Activated naive CD8-positive, alpha-beta T cell treated with anti-CD3 and anti-CD28 coated beads, Interleukin-2, amount 10 ng/mL, durations not matched to agents 7 days and 5 days (primary cell): ENCODE measurements at regions not wholly inside any gene's neighbourhood (a gene's known extent, or its start where the extent isn't known, plus 50 kb on each side); places are given as distances from the start of the nearest gene placed in this dataset.
"Not testable (repeated sequence)": the region's sequence is repeated elsewhere in the genome, so short reads cannot be mapped to it uniquely, and the experiment has no call there.

ENCODE experiments used
- ATAC-seq: fragments of 150-1000 bp; cut with Tn5 transposase; one replicate; pipeline ENCODE4 v1.10.0; 2021; ENCODE audit warnings: low read depth, moderate library complexity
- POLR2A ChIA-PET: fragments of 350-600 bp; sonication (Branson Sonifier 250); formaldehyde crosslinking; loops from one replicate; lab custom pipeline; 2021; ENCODE audit warnings: antibody characterized with exemption; lab: Charles Lee
- DNase-seq: peaks from one replicate; pipeline ENCODE4 v3.0.0; 2021
- H3K27ac Mint-ChIP-seq: one replicate; pipeline ENCODE4 v1.8.0; 2022; ENCODE audit warnings: mild to moderate bottlenecking, mixed read lengths
- H3K27me3 Mint-ChIP-seq: one replicate; pipeline ENCODE4 v1.8.0; 2022; ENCODE audit warnings: mild to moderate bottlenecking, moderate library complexity, mixed read lengths
- H3K36me3 Mint-ChIP-seq: one replicate; pipeline ENCODE4 v1.8.0; 2021; ENCODE audit warnings: mild to moderate bottlenecking, mixed read lengths
- H3K4me1 Mint-ChIP-seq: one replicate; pipeline ENCODE4 v1.8.0; 2021; ENCODE audit warnings: mixed read lengths
- H3K4me3 Mint-ChIP-seq: one replicate; pipeline ENCODE4 v1.8.0; 2022; ENCODE audit warnings: mild to moderate bottlenecking, moderate library complexity, mixed read lengths
- H3K9me3 Mint-ChIP-seq: one replicate; pipeline ENCODE4 v1.8.0; 2021; ENCODE audit warnings: mixed read lengths

DNA sequence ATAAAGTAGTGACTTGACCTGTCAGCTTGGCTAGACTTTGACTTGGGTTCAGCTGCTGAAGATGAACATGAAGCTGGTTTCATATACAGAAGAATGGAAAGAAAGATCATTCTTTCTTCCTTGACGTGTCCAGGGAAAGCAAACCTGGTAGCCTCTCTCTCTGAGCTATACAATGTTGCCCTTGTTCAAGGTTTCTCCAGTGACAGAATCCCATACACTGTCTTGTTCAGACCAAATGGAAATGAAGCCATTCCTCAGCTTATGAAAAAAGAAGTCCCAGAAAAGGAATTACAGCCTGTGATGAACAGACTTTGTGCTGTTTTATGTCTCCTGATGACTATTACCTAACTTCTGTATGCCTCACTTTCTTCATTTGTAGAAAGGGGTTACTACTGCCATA is 349.8 kb upstream of the KLF4 start:
- Mint-ChIP-seq H3K4me1 (no peaks in the 10 kb centered on the region), H3K27me3 (peaks cover 1% of the 10 kb centered on the region), H3K9me3 (peaks cover 3% of the 10 kb centered on the region), H3K4me3 (no peak overlapping the region), H3K36me3 (no peaks in the 10 kb centered on the region), H3K27ac (no peak overlapping the region)
- POLR2A ChIA-PET: no interaction called here
- ATAC-seq (no peak), DNase-seq (no peak)

DNA sequence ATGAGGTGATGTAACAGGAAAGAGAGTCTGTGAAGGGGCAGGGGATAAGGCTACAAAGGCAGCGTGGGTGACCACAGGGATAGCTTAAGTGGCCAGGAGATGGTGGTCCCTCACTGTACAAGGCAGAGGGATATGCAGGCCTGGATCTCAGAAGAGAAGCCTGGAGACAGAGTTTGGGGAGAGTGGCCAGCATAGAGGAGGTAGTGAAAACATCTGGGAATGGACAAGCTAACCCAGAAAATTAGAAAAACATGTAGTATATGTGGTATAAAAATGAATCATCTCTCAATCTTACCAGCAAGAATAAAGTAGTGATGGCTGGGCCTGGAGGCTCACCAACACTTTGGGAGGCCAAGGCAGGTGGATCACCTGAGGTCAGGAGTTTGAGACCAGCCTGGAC is 349.2 kb upstream of the KLF4 start:
- H3K27ac Mint-ChIP-seq: no peak overlapping the region

DNA sequence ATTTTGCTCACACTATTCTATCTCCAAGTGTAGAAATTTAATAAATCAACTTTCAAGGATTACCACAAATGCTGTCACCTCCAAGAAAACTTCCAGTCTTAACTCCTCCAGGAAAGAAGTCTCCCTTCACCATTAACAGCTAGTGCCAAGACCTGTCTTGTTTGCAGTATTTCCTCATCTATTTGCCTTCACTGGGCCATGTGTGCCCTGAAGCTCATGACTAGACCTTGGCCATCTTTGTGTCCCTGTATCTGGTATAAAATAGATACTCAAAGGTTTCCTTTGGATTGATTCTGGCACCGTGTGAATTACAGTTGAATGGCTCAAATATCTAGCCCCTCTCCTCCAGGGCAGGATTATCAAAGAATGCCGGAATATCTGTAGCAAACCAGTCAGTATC is 346.7 kb upstream of the KLF4 start:
- no peak for ATAC-seq
- H3K9me3 Mint-ChIP-seq: peaks cover 3% of the 10 kb centered on the region
- peaks cover 1% of the 10 kb centered on the region for H3K27me3 Mint-ChIP-seq
- no peaks in the 10 kb centered on the region for H3K4me1 Mint-ChIP-seq
- DNase-seq: no peak
- POLR2A ChIA-PET: no interaction called here
- no peak overlapping the region for H3K27ac Mint-ChIP-seq
- no peak overlapping the region for H3K4me3 Mint-ChIP-seq
- no peaks in the 10 kb centered on the region for H3K36me3 Mint-ChIP-seq

More for the DNA sequence above, 349.2 kb upstream of the KLF4 start:
- peaks cover 3% of the 10 kb centered on the region for H3K9me3 Mint-ChIP-seq
- POLR2A ChIA-PET: no interaction called here
- no peaks in the 10 kb centered on the region for H3K4me1 Mint-ChIP-seq
- no peak overlapping the region for H3K4me3 Mint-ChIP-seq
- H3K27me3 Mint-ChIP-seq: peaks cover 1% of the 10 kb centered on the region
- no peak for ATAC-seq
- DNase-seq: no peak
- H3K36me3 Mint-ChIP-seq: no peaks in the 10 kb centered on the region

DNA sequence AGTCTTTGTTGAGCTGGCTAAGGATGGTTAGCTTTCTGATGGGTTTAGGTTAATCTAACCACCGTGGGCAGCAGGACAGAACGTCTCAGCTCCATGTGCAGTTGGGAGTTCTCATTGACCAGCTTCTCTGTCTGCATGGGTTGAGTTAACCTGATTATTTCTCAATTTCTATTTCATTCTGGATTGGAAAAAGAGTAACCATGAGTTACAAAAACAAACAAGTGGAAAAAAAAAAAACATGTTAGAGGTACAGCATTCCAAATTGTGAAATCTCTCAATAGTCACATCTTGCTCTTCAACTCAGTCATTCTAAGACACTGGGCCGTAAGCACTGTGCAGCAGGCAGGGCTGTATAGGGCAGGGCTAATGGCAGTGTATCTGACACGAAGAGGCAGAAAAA is 343.7 kb upstream of the KLF4 start:
- no peak overlapping the region for H3K4me3 Mint-ChIP-seq
- ATAC-seq (no peak), DNase-seq (no peak)
- H3K27me3 Mint-ChIP-seq: peaks cover 1% of the 10 kb centered on the region
- H3K9me3 Mint-ChIP-seq: peaks cover 3% of the 10 kb centered on the region
- H3K36me3 Mint-ChIP-seq: no peaks in the 10 kb centered on the region
- H3K4me1 Mint-ChIP-seq: no peaks in the 10 kb centered on the region
- POLR2A ChIA-PET: no interaction called here
- H3K27ac Mint-ChIP-seq: no peak overlapping the region

DNA sequence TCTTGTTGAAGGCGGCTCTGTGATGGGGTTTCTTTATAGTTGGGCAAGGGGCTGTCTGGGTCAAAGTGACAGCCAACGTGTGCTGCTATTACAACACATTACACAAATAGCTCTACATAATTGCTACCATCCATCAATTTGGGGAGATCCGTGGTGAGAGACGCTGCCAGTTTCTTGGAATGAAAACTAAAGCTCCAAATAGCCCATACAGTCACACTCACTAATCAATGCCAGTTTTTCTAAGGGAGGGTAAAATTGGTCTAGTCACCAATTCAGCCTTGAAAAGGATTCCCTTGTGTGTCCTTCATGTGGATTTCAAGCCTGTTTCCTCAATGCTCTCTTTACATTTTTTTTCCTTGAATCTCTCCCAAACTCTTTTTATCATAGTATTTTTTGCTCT is 343.3 kb upstream of the KLF4 start:
- H3K4me3 Mint-ChIP-seq: no peak overlapping the region
- DNase-seq (no peak), ATAC-seq (no peak)
- no peak overlapping the region for H3K27ac Mint-ChIP-seq
- no peaks in the 10 kb centered on the region for H3K4me1 Mint-ChIP-seq
- peaks cover 3% of the 10 kb centered on the region for H3K9me3 Mint-ChIP-seq
- H3K36me3 Mint-ChIP-seq: no peaks in the 10 kb centered on the region
- peaks cover 1% of the 10 kb centered on the region for H3K27me3 Mint-ChIP-seq
- POLR2A ChIA-PET: no interaction called here

DNA sequence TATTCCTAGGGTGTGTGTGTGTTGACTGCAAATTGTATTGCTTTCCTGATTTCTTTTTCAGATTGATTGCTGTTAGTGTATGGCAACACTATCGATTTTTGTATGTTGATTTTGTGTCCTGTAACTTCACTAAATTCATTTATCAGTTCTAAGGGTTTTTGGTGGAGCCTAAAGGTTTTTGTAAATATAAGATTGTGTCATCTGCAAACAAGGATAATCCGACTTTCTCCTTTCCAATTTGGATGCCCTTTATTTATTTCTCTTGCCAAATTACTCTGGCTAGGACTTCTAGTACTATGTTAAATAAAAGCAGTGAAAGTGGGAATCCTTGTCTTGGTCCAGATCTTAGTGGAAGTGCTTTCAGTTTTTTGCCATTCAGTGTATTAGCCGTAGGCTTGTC is 340.9 kb upstream of the KLF4 start:
- Mint-ChIP-seq H3K9me3 (peaks cover 2% of the 10 kb centered on the region), H3K36me3 (no peaks in the 10 kb centered on the region), H3K4me3 (no peak overlapping the region), H3K27ac (no peak overlapping the region), H3K4me1 (no peaks in the 10 kb centered on the region), H3K27me3 (no peaks in the 10 kb centered on the region)
- POLR2A ChIA-PET: no interaction called here
- ATAC-seq: no peak
- no peak for DNase-seq

DNA sequence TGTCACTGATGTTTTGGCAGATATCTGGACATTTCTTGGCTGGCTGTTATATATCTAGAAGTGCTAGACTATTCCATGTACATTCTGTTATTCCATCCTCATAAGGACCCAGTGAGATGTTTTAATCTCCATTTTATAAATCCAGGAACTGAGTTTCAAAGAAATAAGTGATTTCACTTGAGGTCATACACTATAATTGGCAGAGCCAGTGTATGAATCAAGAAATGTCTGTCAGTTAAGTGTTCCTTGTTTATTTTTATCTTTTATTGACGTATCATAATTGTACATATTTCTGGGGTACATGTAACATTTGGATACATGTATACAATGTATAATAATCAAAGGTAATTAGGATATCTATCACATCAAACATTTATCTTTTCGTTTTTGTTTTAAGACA is 338.3 kb upstream of the KLF4 start:
- no peaks in the 10 kb centered on the region for H3K4me1 Mint-ChIP-seq
- H3K36me3 Mint-ChIP-seq: no peaks in the 10 kb centered on the region
- ATAC-seq: no peak

DNA sequence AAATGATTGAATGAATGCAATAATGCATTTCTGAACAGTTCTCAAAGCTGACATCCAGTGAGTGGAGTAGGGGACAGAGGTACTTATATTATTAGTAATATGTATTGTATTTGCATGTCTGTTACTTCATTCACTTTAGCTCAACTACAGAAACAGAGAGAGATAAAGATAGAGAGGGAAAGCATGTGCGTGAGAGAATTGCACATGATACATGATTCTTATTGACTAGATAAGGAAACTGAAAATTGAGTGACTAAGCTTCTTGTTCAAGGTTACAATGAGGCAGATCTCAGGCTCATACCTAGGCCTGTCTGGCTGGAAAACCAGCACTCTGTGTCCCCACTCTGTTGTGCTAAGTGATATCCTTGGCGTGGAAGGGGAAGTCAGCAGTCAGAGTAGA is 337.7 kb upstream of the KLF4 start:
- Mint-ChIP-seq H3K36me3 (no peaks in the 10 kb centered on the region), H3K27me3 (no peaks in the 10 kb centered on the region), H3K9me3 (peaks cover 3% of the 10 kb centered on the region), H3K4me1 (no peaks in the 10 kb centered on the region), H3K4me3 (no peak overlapping the region), H3K27ac (no peak overlapping the region)
- POLR2A ChIA-PET: no interaction called here
- DNase-seq: no peak
- no peak for ATAC-seq

More for the DNA sequence above, 338.3 kb upstream of the KLF4 start:
- H3K4me3 Mint-ChIP-seq: no peak overlapping the region
- POLR2A ChIA-PET: no interaction called here
- peaks cover 3% of the 10 kb centered on the region for H3K9me3 Mint-ChIP-seq
- no peak overlapping the region for H3K27ac Mint-ChIP-seq
- DNase-seq: no peak
- no peaks in the 10 kb centered on the region for H3K27me3 Mint-ChIP-seq

DNA sequence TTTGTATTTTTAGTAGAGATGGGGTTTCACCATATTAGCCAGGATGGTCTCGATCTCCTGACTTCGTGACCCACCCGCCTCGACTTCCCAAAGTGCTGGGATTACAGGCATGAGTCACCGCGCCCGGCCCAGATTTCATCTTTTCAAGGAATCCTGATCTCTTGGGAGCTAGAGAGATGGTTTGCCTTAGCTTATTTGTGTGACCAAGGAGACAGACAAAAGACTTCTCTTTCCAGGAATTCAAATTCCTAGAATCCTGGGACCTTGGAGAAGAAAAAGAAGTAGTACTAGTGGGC is 337.1 kb upstream of the KLF4 start:
- H3K27me3 Mint-ChIP-seq, H3K27ac Mint-ChIP-seq, H3K36me3 Mint-ChIP-seq, ATAC-seq, H3K9me3 Mint-ChIP-seq, H3K4me3 Mint-ChIP-seq, H3K4me1 Mint-ChIP-seq, POLR2A ChIA-PET, DNase-seq: not testable (repeated sequence)

DNA sequence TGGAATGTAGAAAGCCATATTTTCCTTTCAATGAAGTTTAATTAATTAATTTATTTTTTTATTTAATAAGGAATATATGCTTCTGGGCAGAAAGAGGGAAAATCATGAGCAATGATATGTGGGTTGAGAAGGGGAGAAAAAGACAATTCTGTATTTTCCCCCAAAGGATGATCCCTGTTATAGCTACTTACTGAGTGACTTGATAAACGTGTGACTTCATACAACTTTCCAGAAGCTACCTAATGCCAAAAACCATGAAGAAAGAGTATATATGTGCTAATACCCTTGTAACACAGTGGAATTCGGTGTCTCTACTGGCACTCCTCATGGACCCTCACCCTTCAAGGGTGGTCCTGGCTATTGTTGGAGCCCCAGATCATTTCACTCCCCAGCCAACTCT is 335.0 kb upstream of the KLF4 start:
- no peak overlapping the region for H3K27ac Mint-ChIP-seq

DNA sequence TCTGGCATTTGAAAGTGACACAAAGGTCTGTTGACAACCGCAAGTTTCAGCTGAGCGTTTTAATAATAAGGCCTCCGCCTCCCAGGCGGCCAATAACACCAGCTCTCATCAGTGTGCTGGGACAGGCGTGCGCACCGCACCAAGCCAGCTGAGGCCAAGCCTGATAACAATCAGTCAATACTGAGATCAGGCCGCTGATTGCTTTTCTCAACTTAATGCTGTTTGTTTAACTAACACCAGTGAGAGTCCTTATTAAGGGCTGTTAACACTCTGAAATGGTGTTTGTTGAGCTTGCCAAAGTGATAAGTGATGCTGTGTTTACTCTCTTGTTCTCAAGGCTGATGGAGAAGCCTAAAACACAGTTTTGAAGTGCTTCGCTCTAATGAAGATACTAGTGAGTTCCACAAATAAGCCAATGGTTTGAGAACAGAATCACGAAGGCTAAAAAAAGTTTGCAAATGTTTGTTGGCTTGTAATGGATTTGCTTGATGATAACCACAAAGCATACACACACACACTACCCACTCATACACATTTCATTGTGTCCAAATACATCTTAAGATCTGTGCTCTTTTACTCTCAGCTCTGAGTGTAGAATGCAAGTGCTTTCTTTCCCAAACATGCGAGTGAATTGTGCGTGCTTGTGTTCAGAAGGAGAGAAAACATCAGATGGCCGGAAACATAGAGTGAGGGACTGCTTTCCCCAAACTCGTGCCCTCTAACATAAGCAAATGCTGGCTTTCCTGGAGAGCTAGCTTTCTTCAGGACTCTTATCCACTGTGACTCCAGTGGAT is 330.4 kb upstream of the KLF4 start:
- no peaks in the 10 kb centered on the region for H3K36me3 Mint-ChIP-seq
- H3K4me1 Mint-ChIP-seq: no peaks in the 10 kb centered on the region
- H3K4me3 Mint-ChIP-seq: no peak overlapping the region
- POLR2A ChIA-PET: no interaction called here
- ATAC-seq (no peak), DNase-seq (no peak)
- no peak overlapping the region for H3K27ac Mint-ChIP-seq
- peaks cover 1% of the 10 kb centered on the region for H3K9me3 Mint-ChIP-seq
- no peaks in the 10 kb centered on the region for H3K27me3 Mint-ChIP-seq

More for the DNA sequence above, 335.0 kb upstream of the KLF4 start:
- no peaks in the 10 kb centered on the region for H3K36me3 Mint-ChIP-seq
- H3K4me1 Mint-ChIP-seq: no peaks in the 10 kb centered on the region
- POLR2A ChIA-PET: no interaction called here
- DNase-seq (no peak), ATAC-seq (no peak)
- no peaks in the 10 kb centered on the region for H3K27me3 Mint-ChIP-seq
- H3K4me3 Mint-ChIP-seq: no peak overlapping the region
- peaks cover 3% of the 10 kb centered on the region for H3K9me3 Mint-ChIP-seq

DNA sequence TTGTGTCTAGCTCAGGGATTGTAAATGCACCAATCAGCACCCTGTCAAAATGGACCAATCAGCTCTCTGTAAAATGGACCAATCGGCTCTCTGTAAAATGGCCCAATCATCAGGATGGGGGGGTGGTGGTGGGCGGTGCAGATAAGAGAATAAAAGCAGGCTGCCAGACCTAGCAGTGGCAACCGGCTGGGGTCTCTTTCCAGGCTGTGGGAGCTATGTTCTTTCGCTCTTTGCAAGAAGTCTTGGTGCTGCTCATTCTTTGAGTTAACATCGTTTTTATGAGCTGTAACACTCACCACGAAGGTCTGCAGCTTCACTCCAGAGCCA is 328.9 kb upstream of the KLF4 start:
- H3K4me1 Mint-ChIP-seq, POLR2A ChIA-PET, H3K9me3 Mint-ChIP-seq, H3K27ac Mint-ChIP-seq, DNase-seq, H3K27me3 Mint-ChIP-seq, H3K36me3 Mint-ChIP-seq, ATAC-seq, H3K4me3 Mint-ChIP-seq: not testable (repeated sequence)

DNA sequence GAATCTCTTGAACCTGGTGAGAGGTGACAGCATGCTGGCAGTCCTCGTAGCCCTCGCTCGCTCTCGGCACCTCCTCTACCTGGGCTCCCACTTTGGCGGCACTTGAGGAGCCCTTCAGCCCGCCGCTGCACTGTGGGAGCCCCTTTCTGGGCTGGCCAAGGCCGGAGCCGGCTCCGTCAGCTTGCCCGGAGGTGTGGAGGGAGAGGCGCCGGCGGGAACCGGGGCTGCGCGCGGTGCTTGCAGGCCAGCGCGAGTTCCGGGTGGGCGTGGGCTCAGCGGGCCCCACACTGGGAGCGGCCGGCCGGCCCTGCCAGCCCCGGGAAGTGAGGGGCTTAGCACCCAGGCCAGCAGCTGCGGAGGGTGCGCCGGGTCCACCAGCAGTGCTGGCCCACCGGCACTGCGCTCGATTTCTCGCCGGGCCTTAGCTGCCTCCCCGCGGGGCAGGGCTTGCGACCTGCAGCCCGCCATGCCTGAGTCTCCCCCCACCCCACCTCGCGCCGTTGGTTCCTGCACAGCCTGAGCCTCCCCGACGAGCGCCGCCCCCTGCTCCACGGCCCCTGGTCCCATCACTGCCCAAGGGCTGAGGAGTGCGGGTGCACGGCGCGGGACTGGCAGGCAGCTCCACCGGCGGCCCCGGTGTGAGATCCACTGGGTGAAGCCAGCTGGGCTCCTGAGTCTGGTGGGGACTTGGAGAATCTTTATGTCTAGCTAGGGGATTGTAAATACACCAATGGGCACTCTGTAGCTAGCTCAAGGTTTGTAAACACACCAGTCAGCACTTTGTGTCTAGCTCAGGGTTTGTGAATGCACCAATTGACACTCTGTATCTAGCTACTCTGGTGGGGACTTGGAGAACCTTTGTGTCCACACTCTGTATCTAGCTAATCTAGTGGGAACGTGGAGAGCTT is 328.3 kb upstream of the KLF4 start:
- DNase-seq, POLR2A ChIA-PET, H3K4me1 Mint-ChIP-seq, H3K27me3 Mint-ChIP-seq, ATAC-seq, H3K9me3 Mint-ChIP-seq, H3K27ac Mint-ChIP-seq, H3K4me3 Mint-ChIP-seq, H3K36me3 Mint-ChIP-seq: not testable (repeated sequence)

DNA sequence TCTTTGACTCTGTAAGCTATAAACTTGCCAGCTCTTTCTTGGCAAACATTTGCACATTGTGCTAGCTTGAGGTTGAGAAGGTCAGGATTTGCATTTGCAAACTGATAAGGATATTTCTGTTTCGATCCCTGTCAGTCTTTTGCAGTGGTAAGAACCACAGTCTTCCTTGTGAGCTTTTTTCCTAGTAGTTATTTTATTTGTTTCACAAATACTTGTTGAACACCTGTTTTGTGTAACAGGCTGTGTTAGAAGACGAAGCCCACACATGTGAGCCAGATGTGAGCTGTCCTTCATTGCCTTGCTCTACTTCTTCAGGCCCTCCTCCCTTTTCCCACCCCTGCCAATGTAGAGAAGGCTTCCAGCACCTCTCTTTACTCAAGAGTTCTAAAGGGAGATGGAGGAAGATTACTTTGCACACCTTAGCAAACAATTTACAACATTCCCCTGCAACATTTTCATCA is 327.0 kb upstream of the KLF4 start:
- no peak for ATAC-seq
- Mint-ChIP-seq H3K9me3 (no peaks in the 10 kb centered on the region), H3K4me3 (no peak overlapping the region), H3K36me3 (no peaks in the 10 kb centered on the region), H3K27ac (no peak overlapping the region), H3K4me1 (no peaks in the 10 kb centered on the region), H3K27me3 (no peaks in the 10 kb centered on the region)
- POLR2A ChIA-PET: no interaction called here
- DNase-seq: no peak
